Nephron (organoid): ENCODE measurements at regions not wholly inside any gene's neighbourhood (a gene's known extent, or its start where the extent isn't known, plus 50 kb on each side); places are given as distances from the start of the nearest gene placed in this dataset.

Experiments used
- H3K27ac Mint-ChIP-seq, 3 experiments: 2 replicates each; pipeline ENCODE4 v1.8.0; 2020; ENCODE audit warnings: mixed read lengths in 3 of 3, mild to moderate bottlenecking in 2 of 3, moderate library complexity in 1 of 3
- H3K27me3 Mint-ChIP-seq: 2 replicates; pipeline ENCODE4 v1.8.0; 2021; ENCODE audit warnings: low read depth, mild to moderate bottlenecking, moderate library complexity, mixed read lengths
- H3K36me3 Mint-ChIP-seq: 2 replicates; pipeline ENCODE4 v1.8.0; 2020; ENCODE audit warnings: low read depth, mixed read lengths
- H3K4me1 Mint-ChIP-seq: 2 replicates; pipeline ENCODE4 v1.8.0; 2020; ENCODE audit warnings: mixed read lengths
- H3K4me3 Mint-ChIP-seq, 3 experiments: 2 replicates each; pipeline ENCODE4 v1.8.0; 2020; ENCODE audit warnings: mild to moderate bottlenecking in 3 of 3, mixed read lengths in 3 of 3, moderate library complexity in 2 of 3
- H3K9me3 Mint-ChIP-seq: 2 replicates; pipeline ENCODE4 v1.8.0; 2020; ENCODE audit warnings: mixed read lengths
- CTCF ChIP-seq, 3 experiments: fragments of 200-600 bp; sonication (generic); IDR thresholded peaks; one replicate each; pipeline ENCODE4 v1.5.0; 2021; ENCODE audit warnings: antibody characterized with exemption in 3 of 3; ENCODE audit not compliant: unreplicated experiment in 3 of 3

DNA sequence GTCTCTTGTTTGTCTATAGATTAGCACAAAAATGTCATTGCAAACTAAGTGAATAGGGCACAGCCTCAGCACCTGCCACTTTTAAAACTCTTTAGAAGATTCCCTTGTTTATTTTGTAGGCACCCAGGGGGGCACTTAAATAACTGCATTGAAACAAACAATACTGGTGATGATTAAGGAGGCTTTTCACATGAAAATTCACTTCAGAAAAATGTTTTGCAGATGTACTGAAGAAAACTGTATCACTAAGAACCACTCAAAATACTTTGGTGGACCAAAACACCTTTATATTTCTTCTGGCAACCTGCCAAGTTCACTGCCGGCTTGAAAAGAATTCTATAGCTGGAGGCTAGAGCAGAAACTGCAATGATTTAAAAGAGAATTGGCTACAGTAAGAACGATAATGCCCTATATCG, 281.5 kb downstream of the TOX3 start:
- Mint-ChIP-seq H3K27me3 (no peaks in the 10 kb centered on the region), H3K4me1 (peaks cover 15% of the 10 kb centered on the region)
- TF ChIP-seq CTCF (IDR thresholded peaks at IDR 0.05; ENCODE audit: unreplicated experiment in 3 of 3) = no peak

GRCh38 chr16:52257534-52257933, 289.4 kb downstream of the TOX3 start:
- Mint-ChIP-seq H3K4me1 (peaks cover 8% of the 10 kb centered on the region), H3K27ac (peak overlapping the region in 1 of 3 experiments; percentile 86), H3K4me3 (no peak overlapping the region), H3K27me3 (no peaks in the 10 kb centered on the region), H3K36me3 (no peaks in the 10 kb centered on the region), H3K9me3 (no peaks in the 10 kb centered on the region)
- TF ChIP-seq CTCF (IDR thresholded peaks at IDR 0.05; ENCODE audit: unreplicated experiment in 3 of 3) = no peak

More for the DNA sequence above, 281.5 kb downstream of the TOX3 start:
- H3K4me3 Mint-ChIP-seq = no peak overlapping the region
- peak overlapping the region; percentile 51 to 84 (median 72) for H3K27ac Mint-ChIP-seq
- no peaks in the 10 kb centered on the region for H3K36me3 Mint-ChIP-seq
- H3K9me3 Mint-ChIP-seq = no peaks in the 10 kb centered on the region

DNA sequence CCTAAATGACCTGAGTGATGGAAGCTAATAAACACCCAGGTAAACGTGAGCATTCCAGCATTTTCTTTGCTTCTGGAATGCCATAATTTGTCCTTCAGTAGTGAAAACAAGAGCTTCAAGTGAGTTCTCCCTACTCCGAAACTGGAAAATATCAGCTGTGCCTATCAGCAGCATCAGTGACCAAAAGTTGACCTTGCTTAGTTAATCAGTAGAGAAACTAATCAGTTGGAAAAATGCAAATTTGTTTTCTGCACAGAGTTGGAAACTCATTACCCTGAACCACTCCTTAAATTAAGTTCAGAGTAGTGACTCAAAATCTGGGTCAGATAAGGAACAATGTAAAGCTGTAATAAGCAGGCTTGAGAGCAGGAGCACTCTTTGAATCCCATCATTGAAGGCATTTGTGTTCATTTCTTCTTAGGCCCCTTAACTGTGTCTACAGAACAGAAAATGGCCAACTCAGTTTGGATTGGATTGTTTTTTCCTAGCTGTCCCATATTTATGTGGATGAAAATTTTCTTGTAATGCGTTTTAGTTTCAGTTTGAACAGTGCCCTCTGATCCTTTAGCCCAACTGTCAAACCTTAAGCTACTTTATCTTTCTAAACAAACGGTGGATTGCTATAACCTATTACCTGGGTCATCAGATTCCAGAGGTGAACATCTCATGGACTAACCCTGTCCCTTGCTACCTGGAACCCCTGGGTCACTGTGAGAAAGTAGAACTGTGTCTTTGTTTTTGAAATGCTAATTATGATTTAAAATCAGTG, 290.4 kb downstream of the TOX3 start:
- H3K4me1 Mint-ChIP-seq = peaks cover 5% of the 10 kb centered on the region
- H3K4me3 Mint-ChIP-seq = no peak overlapping the region
- TF ChIP-seq CTCF (IDR thresholded peaks at IDR 0.05; ENCODE audit: unreplicated experiment in 3 of 3) = no peak
- H3K9me3 Mint-ChIP-seq = no peaks in the 10 kb centered on the region
- no peaks in the 10 kb centered on the region for H3K27me3 Mint-ChIP-seq
- H3K36me3 Mint-ChIP-seq = no peaks in the 10 kb centered on the region
- peak overlapping the region in 2 of 3 experiments; percentile 19 to 86 for H3K27ac Mint-ChIP-seq

- H3K27ac Mint-ChIP-seq = peak overlapping the region; percentile 26 to 89 (median 38)
- H3K36me3 Mint-ChIP-seq = no peaks in the 10 kb centered on the region
- no peak overlapping the region for H3K4me3 Mint-ChIP-seq
- no peaks in the 10 kb centered on the region for H3K9me3 Mint-ChIP-seq
- no peak for TF ChIP-seq CTCF (IDR thresholded peaks at IDR 0.05; ENCODE audit: unreplicated experiment in 3 of 3)
- H3K27me3 Mint-ChIP-seq = no peaks in the 10 kb centered on the region
- no peaks in the 10 kb centered on the region for H3K4me1 Mint-ChIP-seq
Measured at GRCh38 chr16:52254746-52255145, 292.2 kb downstream of the TOX3 start.

GRCh38 chr16:52252680-52253079, 294.3 kb downstream of the TOX3 start:
- H3K27me3 Mint-ChIP-seq = no peaks in the 10 kb centered on the region
- peaks cover 9% of the 10 kb centered on the region for H3K9me3 Mint-ChIP-seq
- H3K27ac Mint-ChIP-seq = peak overlapping the region in 1 of 3 experiments; percentile 13
- no peak overlapping the region for H3K4me3 Mint-ChIP-seq
- no peaks in the 10 kb centered on the region for H3K4me1 Mint-ChIP-seq
- no peaks in the 10 kb centered on the region for H3K36me3 Mint-ChIP-seq
- TF ChIP-seq CTCF (IDR thresholded peaks at IDR 0.05; ENCODE audit: unreplicated experiment in 3 of 3) = no peak

- H3K4me3 Mint-ChIP-seq = no peak overlapping the region
- no peaks in the 10 kb centered on the region for H3K27me3 Mint-ChIP-seq
- no peak for TF ChIP-seq CTCF (IDR thresholded peaks at IDR 0.05; ENCODE audit: unreplicated experiment in 3 of 3)
- H3K27ac Mint-ChIP-seq = no peak overlapping the region
- H3K9me3 Mint-ChIP-seq = peaks cover 15% of the 10 kb centered on the region
- H3K4me1 Mint-ChIP-seq = no peaks in the 10 kb centered on the region
- no peaks in the 10 kb centered on the region for H3K36me3 Mint-ChIP-seq
Measured at GRCh38 chr16:52251495-52251894, 295.4 kb downstream of the TOX3 start.
